ENCODE measurements at regions not wholly inside any gene's neighbourhood (a gene's known extent, or its start where the extent isn't known, plus 50 kb on each side); places are given as distances from the start of the nearest gene placed in this dataset.

GRCh38 chr5:87649455-87649854 lies 236.7 kb upstream of the CCNH start:
- DNase-seq (peak in 1 of 2 donors; percentile 22), ATAC-seq (ENCODE audit: low FRiP score in 2 of 2) (no peak)
- Histone ChIP-seq H3K9me3 (no peaks in the 10 kb centered on the region), H3K27me3 (no peaks in the 10 kb centered on the region), H3K27ac (no peak overlapping the region), H3K36me3 (no peaks in the 10 kb centered on the region), H3K4me3 (no peak overlapping the region), H3K4me1 (no peaks in the 10 kb centered on the region)
- TF ChIP-seq POLR2A (IDR thresholded peaks at IDR 0.05) (no peak), POLR2AphosphoS5 (IDR thresholded peaks at IDR 0.05) (no peak), EP300 (IDR thresholded peaks at IDR 0.05) (no peak), CTCF (IDR thresholded peaks at IDR 0.05) (no peak)
- WGBS, 2 donors = 58 to 73% methylated on average over 4 of the region's 4 CpGs

- H3K36me3 ChIP-seq = no peaks in the 10 kb centered on the region
- H3K9me3 ChIP-seq = no peaks in the 10 kb centered on the region
- TF ChIP-seq POLR2AphosphoS5 (IDR thresholded peaks at IDR 0.05) (no peak), POLR2A (IDR thresholded peaks at IDR 0.05) (no peak), CTCF (IDR thresholded peaks at IDR 0.05) (no peak), EP300 (IDR thresholded peaks at IDR 0.05) (no peak)
- 61 to 66% methylated on average over 3 of the region's 3 CpGs for WGBS, 2 donors
- H3K27me3 ChIP-seq = no peaks in the 10 kb centered on the region
- H3K4me3 ChIP-seq = no peak overlapping the region
- no peak overlapping the region for H3K27ac ChIP-seq
- DNase-seq (no peak), ATAC-seq (ENCODE audit: low FRiP score in 2 of 2) (no peak)
- H3K4me1 ChIP-seq = no peaks in the 10 kb centered on the region
Observed at GRCh38 chr5:87645224-87645623, 232.5 kb upstream of the CCNH start.

- H3K27me3 ChIP-seq = no peaks in the 10 kb centered on the region
- no peak for DNase-seq
- no peak overlapping the region for H3K27ac ChIP-seq
Observed at GRCh38 chr5:87640902-87641301, 228.2 kb upstream of the CCNH start.

GRCh38 chr5:87627363-87627762 lies 214.6 kb upstream of the CCNH start:
- WGBS, 2 donors = 84 to 89% methylated on average over 1 of the region's 1 CpG
- Histone ChIP-seq H3K36me3 (no peaks in the 10 kb centered on the region), H3K4me3 (no peak overlapping the region), H3K27ac (no peak overlapping the region), H3K9me3 (no peaks in the 10 kb centered on the region), H3K27me3 (no peaks in the 10 kb centered on the region), H3K4me1 (no peaks in the 10 kb centered on the region)
- TF ChIP-seq EP300 (IDR thresholded peaks at IDR 0.05) (no peak), POLR2A (IDR thresholded peaks at IDR 0.05) (no peak), POLR2AphosphoS5 (IDR thresholded peaks at IDR 0.05) (no peak), CTCF (IDR thresholded peaks at IDR 0.05) (no peak)
- DNase-seq (no peak), ATAC-seq (ENCODE audit: low FRiP score in 2 of 2) (no peak)

More at GRCh38 chr5:87640902-87641301, 228.2 kb upstream of the CCNH start:
- no peak for ATAC-seq (ENCODE audit: low FRiP score in 2 of 2)
- Histone ChIP-seq H3K36me3 (no peaks in the 10 kb centered on the region), H3K9me3 (no peaks in the 10 kb centered on the region), H3K4me3 (no peak overlapping the region), H3K4me1 (no peaks in the 10 kb centered on the region)
- no peak for TF ChIP-seq POLR2AphosphoS5 (IDR thresholded peaks at IDR 0.05)
- no peak for TF ChIP-seq EP300 (IDR thresholded peaks at IDR 0.05)
- no peak for TF ChIP-seq POLR2A (IDR thresholded peaks at IDR 0.05)
- no peak for TF ChIP-seq CTCF (IDR thresholded peaks at IDR 0.05)

- no peaks in the 10 kb centered on the region for H3K4me1 ChIP-seq
- H3K27me3 ChIP-seq = no peaks in the 10 kb centered on the region
- no peaks in the 10 kb centered on the region for H3K36me3 ChIP-seq
- WGBS, 2 donors = 53 to 54% methylated on average over 1 of the region's 1 CpG
- no peaks in the 10 kb centered on the region for H3K9me3 ChIP-seq
- ATAC-seq (ENCODE audit: low FRiP score in 2 of 2) = no peak
- no peak for TF ChIP-seq POLR2AphosphoS5 (IDR thresholded peaks at IDR 0.05)
- H3K4me3 ChIP-seq = no peak overlapping the region
- no peak overlapping the region for H3K27ac ChIP-seq
- no peak for DNase-seq
Observed at GRCh38 chr5:87608385-87608784, 195.7 kb upstream of the CCNH start.
